NB4 (cell line): ENCODE measurements at regions not wholly inside any gene's neighbourhood (a gene's known extent, or its start where the extent isn't known, plus 50 kb on each side); places are given as distances from the start of the nearest gene placed in this dataset.

Source experiments
- POLR2A ChIP-seq: IDR thresholded peaks from 2 replicates; pipeline ENCODE4 v1.6.1; 2011; ENCODE audit warnings: mild to moderate bottlenecking; ENCODE audit not compliant: insufficient read length; ENCODE audit errors: extremely low read depth
- TF ChIP-seq, protein P1 (sequence below): IDR thresholded peaks from one replicate; pipeline ENCODE4 v1.5.1; 2012; ENCODE audit warnings: low read depth, low read length

DNA sequence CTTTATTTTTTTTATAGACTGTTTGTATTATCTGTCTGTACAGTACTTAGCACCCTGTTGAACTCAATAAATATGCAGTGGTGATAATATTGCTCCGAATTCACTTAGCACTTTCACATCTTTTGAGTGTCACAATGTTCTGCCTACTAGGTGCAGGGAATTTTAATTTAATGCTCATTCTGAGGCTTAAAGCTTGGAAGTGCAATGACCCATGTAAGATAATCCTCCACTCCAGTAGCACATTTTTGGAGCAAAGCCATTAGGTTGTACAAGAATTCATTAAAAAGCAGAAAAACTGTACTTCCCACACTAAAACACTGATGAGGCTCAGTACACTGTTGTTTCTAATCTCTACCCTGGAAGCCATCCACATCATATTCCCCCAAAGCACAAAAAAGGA is 255.3 kb upstream of the MTNR1B start:
- TF ChIP-seq, protein P1, sequence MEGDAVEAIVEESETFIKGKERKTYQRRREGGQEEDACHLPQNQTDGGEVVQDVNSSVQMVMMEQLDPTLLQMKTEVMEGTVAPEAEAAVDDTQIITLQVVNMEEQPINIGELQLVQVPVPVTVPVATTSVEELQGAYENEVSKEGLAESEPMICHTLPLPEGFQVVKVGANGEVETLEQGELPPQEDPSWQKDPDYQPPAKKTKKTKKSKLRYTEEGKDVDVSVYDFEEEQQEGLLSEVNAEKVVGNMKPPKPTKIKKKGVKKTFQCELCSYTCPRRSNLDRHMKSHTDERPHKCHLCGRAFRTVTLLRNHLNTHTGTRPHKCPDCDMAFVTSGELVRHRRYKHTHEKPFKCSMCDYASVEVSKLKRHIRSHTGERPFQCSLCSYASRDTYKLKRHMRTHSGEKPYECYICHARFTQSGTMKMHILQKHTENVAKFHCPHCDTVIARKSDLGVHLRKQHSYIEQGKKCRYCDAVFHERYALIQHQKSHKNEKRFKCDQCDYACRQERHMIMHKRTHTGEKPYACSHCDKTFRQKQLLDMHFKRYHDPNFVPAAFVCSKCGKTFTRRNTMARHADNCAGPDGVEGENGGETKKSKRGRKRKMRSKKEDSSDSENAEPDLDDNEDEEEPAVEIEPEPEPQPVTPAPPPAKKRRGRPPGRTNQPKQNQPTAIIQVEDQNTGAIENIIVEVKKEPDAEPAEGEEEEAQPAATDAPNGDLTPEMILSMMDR, result no peak
- TF ChIP-seq POLR2A, result no peak
